ENCODE measurements at regions not wholly inside any gene's neighbourhood (a gene's known extent, or its start where the extent isn't known, plus 50 kb on each side); places are given as distances from the start of the nearest gene placed in this dataset.
A peak's percentile ranks its signal among the peaks of the same experiment; 100 is the strongest.
"Not testable (repeated sequence)": the region's sequence is repeated elsewhere in the genome, so short reads cannot be mapped to it uniquely, and the experiment has no call there.

GRCh38 chr13:54606944-54607343 is 1578.3 kb downstream of the OLFM4 start:
- no peak for DNase-seq

DNA sequence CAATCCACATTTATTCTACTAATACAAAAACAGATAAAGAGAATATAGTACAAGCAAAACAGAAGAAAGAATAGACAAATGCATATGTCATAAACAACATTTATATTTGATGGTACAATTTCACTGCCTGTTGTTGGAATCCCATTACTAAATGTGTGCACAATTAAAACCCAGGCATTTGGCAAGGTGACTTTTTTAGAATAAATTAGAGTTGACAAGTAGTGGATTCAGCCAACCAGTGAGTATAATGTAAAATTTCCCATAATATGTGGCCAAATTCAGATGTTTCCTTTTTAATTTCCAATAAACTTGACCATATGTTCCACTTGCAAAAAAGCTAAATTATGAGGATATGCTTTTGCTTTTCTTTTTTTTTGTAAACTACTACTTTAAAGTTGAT is 1578.8 kb downstream of the OLFM4 start:
- DNase-seq: no peak

DNA sequence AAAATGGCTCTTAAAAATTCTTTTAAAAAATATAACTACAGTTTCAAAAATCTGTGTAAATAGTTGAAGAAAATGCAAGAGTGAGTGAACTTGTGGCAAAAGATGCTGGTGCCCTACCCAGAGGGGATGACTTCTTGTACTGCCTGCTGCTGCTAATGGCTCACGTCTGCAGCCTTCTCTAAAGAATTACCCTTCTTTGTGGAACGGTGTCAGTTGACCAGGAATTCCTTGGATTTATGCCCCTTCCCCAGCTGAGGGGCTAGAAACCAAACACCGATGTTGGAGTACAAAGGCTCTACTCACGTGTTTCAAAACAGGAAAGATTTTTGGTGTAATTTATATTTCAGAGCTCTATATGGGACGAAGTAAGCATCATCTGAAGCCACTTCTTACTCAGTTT is 1582.8 kb downstream of the OLFM4 start:
- DNase-seq: no peak

DNA sequence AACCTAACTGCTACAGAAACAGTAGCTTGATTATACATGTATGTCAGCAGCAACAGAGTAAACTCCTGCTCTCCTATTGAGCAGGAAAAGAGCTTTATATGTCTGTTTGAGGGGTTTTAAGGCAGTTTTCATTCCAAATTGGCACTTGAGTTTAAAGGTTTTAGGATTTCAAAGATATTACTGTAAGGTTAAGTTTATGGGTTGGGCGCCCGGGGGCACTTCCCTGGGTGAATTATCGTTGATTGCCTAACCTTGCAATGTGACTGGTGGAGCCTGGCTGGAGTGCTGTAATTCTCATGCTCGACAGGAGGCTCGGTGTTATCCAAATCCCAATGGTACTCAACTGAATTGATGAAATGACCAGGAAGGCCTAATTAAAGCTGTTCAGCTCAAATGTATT is 1586.1 kb downstream of the OLFM4 start:
- DNase-seq: peak; percentile 19

- DNase-seq: not testable (repeated sequence)
These were observed 1597.9 kb downstream of the OLFM4 start for GRCh38 chr13:54626504-54626903.

- DNase-seq: no peak
These were observed 1599.2 kb downstream of the OLFM4 start for GRCh38 chr13:54627646-54628372.

GRCh38 chr13:54628383-54628782 is 1599.8 kb downstream of the OLFM4 start:
- DNase-seq: no peak

GRCh38 chr13:54633456-54633855 is 1604.8 kb downstream of the OLFM4 start:
- DNase-seq: no peak

- no peak for DNase-seq
These were observed 1607.6 kb downstream of the OLFM4 start for GRCh38 chr13:54636231-54636630.

- DNase-seq: no peak
These were observed 1608.8 kb downstream of the OLFM4 start for GRCh38 chr13:54637366-54637765.

DNA sequence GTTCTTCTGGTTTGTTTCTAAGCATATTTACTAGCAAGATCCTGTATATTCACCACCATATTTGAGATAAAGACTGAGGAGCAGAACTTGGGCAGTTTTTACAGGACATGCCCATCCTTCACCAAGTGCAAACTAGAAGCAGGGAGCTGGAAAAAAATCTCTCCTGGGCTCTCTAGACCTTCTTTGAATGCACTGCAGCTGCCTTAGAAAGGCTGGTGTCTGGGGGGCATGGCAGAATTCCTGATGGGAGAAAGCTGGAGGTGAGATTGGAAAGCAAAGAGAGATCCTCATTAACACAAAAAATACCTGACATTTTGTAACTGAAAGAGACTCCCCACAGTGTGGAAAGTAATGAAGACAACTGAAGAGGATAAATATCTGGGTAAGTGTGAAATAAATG is 1612.1 kb downstream of the OLFM4 start:
- no peak for DNase-seq

DNA sequence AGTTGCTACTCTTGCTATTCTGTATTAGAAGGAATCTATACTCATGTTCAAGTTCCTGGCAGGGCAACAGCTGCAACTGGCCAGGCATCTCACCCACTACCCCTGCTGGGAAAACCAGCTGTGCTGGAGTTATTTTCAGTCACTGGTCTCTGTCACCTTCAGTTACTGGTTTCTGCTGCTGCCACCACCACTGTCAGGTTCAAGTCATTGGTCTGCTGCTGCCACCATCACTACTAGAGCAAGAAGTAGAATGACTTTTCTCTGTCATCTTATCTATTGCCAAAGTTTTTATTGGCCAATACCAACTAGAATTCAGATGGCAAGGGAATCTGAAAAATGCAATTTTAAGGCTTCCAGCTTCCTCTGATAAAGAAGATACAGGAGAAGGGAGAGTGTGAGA is 1615.2 kb downstream of the OLFM4 start:
- DNase-seq: no peak

DNA sequence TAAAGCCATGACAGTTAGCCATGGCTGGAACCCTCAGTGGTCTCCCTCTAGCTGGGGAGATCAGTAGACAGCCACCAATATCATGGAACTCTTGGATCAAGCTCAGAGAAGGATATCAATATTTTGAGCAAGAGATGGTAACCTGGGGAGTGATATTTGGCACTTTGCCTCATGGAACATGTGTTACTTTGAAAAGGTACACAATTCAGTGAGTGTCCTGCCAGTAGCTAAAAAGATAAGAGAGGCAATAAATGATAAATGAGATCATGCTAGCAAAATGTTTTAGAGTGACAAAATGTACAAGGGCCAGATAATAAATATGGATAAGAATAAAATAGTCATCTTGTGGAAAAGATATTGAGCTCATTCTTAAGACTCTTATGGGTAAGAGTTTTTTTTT is 1618.7 kb downstream of the OLFM4 start:
- no peak for DNase-seq

- DNase-seq: no peak
These were observed 1629.0 kb downstream of the OLFM4 start for GRCh38 chr13:54657588-54657987.

- DNase-seq: no peak
These were observed 1630.2 kb downstream of the OLFM4 start for GRCh38 chr13:54658771-54659170.

DNA sequence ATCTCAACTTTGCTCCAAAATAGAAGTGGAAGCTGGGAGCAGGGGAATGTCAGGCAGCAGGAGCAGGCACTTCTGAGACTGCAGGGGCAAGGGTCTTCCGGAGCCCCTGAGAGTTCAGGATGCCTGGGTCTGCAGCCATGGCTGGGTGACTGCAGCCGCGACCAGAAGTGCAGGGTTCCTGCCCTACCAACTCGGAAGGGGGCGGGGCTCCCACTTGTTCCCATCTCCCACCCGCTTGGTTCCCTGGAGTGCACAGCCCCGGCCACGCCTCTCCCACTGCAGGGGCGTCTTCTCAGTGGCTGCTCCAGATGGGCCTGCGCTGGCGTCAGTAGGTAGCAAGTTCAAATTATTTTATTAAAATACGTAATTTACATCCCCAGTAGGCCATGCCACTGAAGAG is 1631.7 kb downstream of the OLFM4 start:
- no peak for DNase-seq

DNA sequence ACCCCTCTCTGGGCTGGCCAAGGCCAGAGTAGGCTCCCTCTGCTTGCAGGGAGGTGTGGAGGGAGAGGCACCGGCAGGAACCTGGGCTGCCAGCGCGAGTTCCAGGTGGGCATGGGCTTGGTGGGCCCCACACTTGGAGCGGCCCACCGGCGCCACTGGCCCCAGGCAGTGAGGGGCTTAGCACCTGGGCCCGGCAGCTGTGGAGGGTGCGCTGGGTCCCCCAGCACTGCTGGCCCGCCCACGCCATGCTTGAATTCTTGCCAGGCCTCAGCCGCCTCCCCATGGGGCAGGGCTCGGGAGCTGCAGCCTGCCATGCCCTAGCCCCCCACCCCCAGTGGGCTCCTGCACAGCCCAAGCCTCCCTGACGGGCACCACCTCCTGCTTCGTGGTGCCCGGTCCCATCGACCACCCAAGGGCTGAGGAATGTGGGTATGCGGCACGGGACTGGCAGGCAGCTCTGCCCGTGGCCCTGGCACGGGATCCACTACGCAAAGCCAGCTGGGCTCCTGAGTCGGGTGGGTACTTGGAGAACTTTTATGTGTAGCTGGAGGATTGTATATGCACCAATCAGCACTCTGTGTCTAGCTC is 1648.0 kb downstream of the OLFM4 start:
- DNase-seq: no peak

DNA sequence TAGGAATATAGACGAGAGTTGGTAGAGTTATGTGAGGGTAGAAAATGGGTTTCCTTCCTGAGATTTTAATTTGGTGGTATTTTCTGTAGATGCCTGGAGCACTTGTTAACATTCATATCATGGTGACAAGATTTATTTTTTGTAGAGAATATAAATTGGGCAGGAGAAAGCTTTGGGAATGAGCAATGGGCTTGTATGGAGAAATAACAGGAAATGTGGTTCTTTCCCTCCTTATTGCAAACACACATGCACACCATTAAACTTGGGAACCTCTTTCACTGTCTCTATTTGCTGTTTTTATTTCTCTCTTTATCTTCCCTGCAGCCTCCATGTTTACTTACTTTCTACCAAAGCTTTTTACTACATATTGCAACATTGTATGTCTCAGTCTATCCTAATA is 1653.6 kb downstream of the OLFM4 start:
- DNase-seq: no peak

DNA sequence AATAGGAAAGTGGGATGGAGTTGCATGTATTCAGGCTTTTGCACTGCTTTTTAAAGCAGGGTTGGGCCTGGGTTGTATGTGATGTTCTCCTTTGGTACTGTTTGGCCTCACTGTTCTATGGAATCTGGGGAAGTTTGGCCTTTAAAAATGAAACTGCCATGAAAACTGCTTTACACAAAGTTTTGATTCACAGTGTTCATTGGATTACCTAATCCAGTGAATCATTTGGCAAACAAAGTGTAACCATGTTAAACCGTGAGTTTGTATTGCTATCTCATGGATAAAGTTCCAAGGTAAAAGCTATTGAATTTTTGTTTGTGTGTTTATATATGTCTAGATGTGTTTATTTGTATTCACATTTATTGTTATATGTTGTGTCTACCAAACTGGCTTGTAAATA is 1658.6 kb downstream of the OLFM4 start:
- no peak for DNase-seq

DNA sequence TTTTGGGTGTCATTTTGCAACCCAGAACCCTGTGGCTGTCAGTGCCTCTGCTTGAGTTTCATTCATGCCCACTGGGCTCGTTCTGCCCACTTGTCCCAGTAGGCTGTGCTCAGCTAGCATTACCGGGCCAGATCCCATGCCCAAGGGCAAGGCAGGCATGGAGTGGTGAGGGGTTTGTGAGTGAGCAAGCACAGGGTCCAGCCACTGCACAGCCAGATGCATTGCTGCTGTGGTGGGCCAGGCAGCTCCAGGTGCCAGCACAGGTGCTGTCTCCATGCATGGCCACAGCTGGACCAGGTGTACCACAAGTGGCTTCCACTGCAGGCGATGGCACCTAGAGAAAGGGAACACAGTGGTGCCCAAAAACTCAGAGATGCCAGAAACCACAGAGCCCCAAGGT is 1671.2 kb downstream of the OLFM4 start:
- no peak for DNase-seq

- DNase-seq: no peak
These were observed 1677.1 kb downstream of the OLFM4 start for GRCh38 chr13:54705738-54706137.

DNA sequence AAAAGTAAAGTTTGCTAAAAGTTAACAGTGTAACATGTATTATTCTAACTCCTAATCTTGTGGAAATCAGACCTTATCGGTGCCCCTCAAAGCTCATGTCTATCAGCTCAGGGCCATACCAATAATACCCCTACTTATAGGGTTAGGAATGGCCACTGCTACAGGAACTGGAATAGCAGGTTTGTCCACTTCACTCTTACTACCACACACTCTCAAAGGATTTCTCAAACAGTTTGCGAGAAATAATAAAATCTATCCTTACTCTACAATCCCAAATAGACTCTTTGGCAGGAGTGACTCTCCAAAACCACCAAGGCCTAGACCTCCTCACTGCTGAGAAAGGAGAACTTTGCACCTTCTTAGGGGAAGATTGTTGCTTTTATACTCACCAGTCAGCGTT is 1677.7 kb downstream of the OLFM4 start:
- no peak for DNase-seq

DNA sequence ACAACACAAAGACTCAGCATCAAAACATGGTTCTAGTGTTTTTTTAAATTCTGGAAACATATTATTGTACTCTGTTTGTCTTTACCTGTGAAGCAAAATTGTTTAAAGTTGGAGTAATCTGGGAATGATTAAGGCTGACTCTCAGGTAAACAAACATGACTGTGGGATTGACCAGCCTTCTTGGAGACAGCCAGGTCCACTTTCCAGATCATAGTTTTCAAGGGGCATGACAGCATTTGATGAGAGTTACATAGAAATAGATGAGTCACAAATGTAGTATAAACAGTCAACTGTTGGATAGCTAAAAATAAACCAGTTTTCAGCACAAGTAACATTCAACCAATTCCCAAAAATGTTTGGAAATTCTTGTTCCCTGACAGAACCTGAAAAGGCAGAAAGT is 1680.9 kb downstream of the OLFM4 start:
- no peak for DNase-seq

DNA sequence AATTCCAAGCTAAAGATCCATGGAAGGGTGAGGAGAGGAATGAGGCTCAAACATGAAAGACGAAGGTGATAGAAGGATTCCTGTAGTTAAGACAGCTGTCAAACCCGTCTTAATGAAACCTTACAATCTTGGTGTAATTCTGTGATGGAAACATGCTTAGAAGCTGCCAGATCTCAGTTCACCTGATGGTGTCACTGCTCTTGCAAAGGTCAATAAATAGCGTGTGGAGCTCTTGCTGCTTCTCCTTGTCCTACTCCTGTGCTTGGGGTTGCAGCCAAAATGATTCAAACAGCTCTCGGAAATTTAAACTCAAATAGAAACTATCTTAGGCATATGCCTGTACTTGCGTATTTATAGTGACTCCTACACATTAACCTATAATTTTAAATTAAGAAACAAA is 1705.0 kb downstream of the OLFM4 start:
- DNase-seq: no peak

GRCh38 chr13:54737211-54737610 is 1708.6 kb downstream of the OLFM4 start:
- not testable (repeated sequence) for DNase-seq
